ENCODE measurements at regions not wholly inside any gene's neighbourhood (a gene's known extent, or its start where the extent isn't known, plus 50 kb on each side); places are given as distances from the start of the nearest gene placed in this dataset.

- TF ChIP-seq, protein P1, sequence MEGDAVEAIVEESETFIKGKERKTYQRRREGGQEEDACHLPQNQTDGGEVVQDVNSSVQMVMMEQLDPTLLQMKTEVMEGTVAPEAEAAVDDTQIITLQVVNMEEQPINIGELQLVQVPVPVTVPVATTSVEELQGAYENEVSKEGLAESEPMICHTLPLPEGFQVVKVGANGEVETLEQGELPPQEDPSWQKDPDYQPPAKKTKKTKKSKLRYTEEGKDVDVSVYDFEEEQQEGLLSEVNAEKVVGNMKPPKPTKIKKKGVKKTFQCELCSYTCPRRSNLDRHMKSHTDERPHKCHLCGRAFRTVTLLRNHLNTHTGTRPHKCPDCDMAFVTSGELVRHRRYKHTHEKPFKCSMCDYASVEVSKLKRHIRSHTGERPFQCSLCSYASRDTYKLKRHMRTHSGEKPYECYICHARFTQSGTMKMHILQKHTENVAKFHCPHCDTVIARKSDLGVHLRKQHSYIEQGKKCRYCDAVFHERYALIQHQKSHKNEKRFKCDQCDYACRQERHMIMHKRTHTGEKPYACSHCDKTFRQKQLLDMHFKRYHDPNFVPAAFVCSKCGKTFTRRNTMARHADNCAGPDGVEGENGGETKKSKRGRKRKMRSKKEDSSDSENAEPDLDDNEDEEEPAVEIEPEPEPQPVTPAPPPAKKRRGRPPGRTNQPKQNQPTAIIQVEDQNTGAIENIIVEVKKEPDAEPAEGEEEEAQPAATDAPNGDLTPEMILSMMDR (IDR thresholded peaks at IDR 0.05), result no peak
- TF ChIP-seq POLR2A (IDR thresholded peaks at IDR 0.05), result no peak
These were observed 244.8 kb downstream of the DLL1 start for GRCh38 chr6:170045981-170046667.
